Psoas muscle (tissue), 7 donors: ENCODE measurements at regions not wholly inside any gene's neighbourhood (a gene's known extent, or its start where the extent isn't known, plus 50 kb on each side); places are given as distances from the start of the nearest gene placed in this dataset.

Source experiments
- ATAC-seq, 4 donors: fragments of 200-7000 bp; cut with Tn5 transposase; one replicate each; pipeline ENCODE4 v1.9.1; 2020; ENCODE audit warnings: moderate library complexity in 3 of 4, mild to moderate bottlenecking in 2 of 4
- DNase-seq, 2 donors: peaks; one replicate each; pipeline ENCODE4 v3.0.0-alpha.2; 2020
- H3K27ac ChIP-seq: fragments of 200-600 bp; one replicate; pipeline ENCODE4 v1.8.0; 2022
- H3K27me3 ChIP-seq, 3 donors: fragments of 200-600 bp in 1 of 3; one replicate each; pipeline versions ENCODE4 v1.6.1 to v1.8.0; 2013 to 2022; ENCODE audit warnings: low read length in 2 of 3, mild to moderate bottlenecking in 2 of 3, moderate library complexity in 1 of 3; ENCODE audit not compliant: insufficient read depth in 3 of 3
- H3K36me3 ChIP-seq, 2 donors: fragments of 200-600 bp in 1 of 2; one replicate each; pipeline versions ENCODE4 v1.6.1 to v1.8.0; 2013 to 2022; ENCODE audit warnings: low read depth in 1 of 2, mild to moderate bottlenecking in 1 of 2, moderate library complexity in 1 of 2; ENCODE audit not compliant: insufficient read depth in 1 of 2
- H3K4me1 ChIP-seq: fragments of 200-600 bp; one replicate; pipeline ENCODE4 v1.8.0; 2022
- H3K4me3 ChIP-seq: fragments of 200-600 bp; one replicate; pipeline ENCODE4 v1.8.0; 2022; ENCODE audit warnings: mild to moderate bottlenecking
- H3K9me3 ChIP-seq: fragments of 200-600 bp; one replicate; pipeline ENCODE4 v1.8.0; 2022
- WGBS, 3 donors: extraction: QIAGEN DNeasy Blood & Tissue Kit; methylation state at CpG; one replicate each; pipeline versions ENCODE4 v1.1.6 to v1.1.7; 2013; 5-methylcytosine and 5-hydroxymethylcytosine counted together
- intact Hi-C, 2 donors: fragments of 100-400 bp; cut with DNase I; formaldehyde crosslinking; loops; one replicate each; pipeline versions ENCODE4 v1.11.0 to v1.14.2; 2022
- TF ChIP-seq, protein P1 (sequence below): fragments of 200-600 bp; IDR thresholded peaks from one replicate; pipeline ENCODE4 v1.8.0; 2022; ENCODE audit warnings: antibody characterized with exemption
- donor health status: healthy with polysubstance abuse.
- donor health status: DM: no; HTN: no; CAD: no; lungs with moderate emphysema.
- donor health status: Bipolar disorder and iron deficiency.
- donor health status: healthy.
- donor health status: DM: yes; HTN: yes; CAD: no.
- donor health status: DM: no; HTN: no; CAD: no.
- donor health status: DM: yes; HTN: yes; CAD: no.

DNA sequence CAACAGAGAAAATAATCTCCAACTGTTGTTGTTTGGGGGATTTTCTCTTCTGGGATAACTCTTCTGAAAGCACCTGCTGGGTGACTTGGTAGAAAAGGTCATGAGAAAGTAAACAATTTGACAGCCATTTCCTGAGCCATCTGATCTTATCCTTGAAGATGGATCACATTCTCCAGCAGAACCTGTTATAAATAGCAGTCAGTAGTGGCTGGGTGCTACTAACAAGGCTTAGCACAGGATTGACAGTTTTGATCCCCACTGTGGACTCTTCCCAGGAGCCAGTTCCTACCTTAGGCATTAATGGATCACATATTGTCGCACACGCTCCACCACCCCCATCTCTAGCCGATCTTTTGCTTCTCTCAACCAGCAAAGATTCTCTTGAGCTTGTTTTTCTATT is 220.2 kb downstream of the PLK2 start:
- Histone ChIP-seq H3K4me3 (no peak overlapping the region), H3K36me3 (no peaks in the 10 kb centered on the region), H3K4me1 (peaks cover 15% of the 10 kb centered on the region), H3K27ac (no peak overlapping the region), H3K27me3 (no peaks in the 10 kb centered on the region), H3K9me3 (no peaks in the 10 kb centered on the region)
- intact Hi-C loops = no loop called here
- TF ChIP-seq, protein P1, sequence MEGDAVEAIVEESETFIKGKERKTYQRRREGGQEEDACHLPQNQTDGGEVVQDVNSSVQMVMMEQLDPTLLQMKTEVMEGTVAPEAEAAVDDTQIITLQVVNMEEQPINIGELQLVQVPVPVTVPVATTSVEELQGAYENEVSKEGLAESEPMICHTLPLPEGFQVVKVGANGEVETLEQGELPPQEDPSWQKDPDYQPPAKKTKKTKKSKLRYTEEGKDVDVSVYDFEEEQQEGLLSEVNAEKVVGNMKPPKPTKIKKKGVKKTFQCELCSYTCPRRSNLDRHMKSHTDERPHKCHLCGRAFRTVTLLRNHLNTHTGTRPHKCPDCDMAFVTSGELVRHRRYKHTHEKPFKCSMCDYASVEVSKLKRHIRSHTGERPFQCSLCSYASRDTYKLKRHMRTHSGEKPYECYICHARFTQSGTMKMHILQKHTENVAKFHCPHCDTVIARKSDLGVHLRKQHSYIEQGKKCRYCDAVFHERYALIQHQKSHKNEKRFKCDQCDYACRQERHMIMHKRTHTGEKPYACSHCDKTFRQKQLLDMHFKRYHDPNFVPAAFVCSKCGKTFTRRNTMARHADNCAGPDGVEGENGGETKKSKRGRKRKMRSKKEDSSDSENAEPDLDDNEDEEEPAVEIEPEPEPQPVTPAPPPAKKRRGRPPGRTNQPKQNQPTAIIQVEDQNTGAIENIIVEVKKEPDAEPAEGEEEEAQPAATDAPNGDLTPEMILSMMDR = no peak
- DNase-seq (no peak), ATAC-seq (peak in 2 of 4 donors; percentile 47 to 61)
- 35 to 55% (median 39%) methylated on average over 3 of the region's 3 CpGs for WGBS, 3 donors

DNA sequence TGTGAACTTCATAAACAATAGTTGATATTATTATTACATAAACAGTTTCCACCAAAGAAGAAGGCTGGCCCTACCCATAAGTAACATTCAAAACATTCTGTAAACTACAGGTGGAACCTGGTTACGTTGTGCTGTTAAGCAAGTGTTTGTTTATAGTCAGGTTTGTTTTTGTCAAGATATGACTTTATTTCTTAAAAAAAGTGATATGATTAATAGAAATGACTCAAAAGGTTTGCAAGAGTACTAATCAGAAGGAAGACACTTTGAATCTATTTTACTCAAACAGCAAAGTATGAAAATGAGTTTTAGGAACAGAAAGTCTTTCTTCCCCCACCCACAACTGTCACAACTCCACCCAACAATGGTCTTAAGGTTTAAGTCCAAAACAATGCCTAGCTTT is 220.8 kb downstream of the PLK2 start:
- 89 to 97% (median 94%) methylated on average over 1 of the region's 1 CpG for WGBS, 3 donors

DNA sequence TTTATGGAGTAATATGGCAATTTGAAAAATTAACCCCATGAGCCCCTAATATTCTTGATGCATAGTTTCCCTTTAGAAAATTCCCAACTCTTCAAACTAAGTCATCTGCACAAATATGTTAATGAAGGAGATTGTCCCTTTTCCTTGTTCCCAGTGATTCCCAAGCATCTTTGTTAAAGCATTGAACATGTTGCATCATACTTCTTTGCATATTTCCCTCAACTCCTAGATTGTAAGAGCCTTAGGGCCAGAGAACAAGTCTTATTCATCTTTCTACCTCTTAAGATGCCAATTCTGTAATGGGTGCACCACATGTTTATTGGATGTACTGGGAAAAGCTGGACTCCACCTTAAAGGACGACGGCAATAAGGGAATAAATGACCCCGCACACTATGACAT is 223.4 kb downstream of the PLK2 start:
- intact Hi-C loops = no loop called here
- 96 to 97% (median 97%) methylated on average over 3 of the region's 3 CpGs for WGBS, 3 donors
- H3K4me3 ChIP-seq = no peak overlapping the region
- H3K36me3 ChIP-seq = no peaks in the 10 kb centered on the region
- no peaks in the 10 kb centered on the region for H3K9me3 ChIP-seq
- no peaks in the 10 kb centered on the region for H3K27me3 ChIP-seq
- no peak for ATAC-seq
- no peak for DNase-seq
- H3K4me1 ChIP-seq = peaks cover 15% of the 10 kb centered on the region
- TF ChIP-seq, protein P1 = no peak
- H3K27ac ChIP-seq = no peak overlapping the region

More for the DNA sequence above, 220.8 kb downstream of the PLK2 start:
- TF ChIP-seq, protein P1 = no peak
- Histone ChIP-seq H3K27me3 (no peaks in the 10 kb centered on the region), H3K9me3 (no peaks in the 10 kb centered on the region), H3K4me3 (no peak overlapping the region), H3K27ac (no peak overlapping the region), H3K4me1 (peaks cover 15% of the 10 kb centered on the region), H3K36me3 (no peaks in the 10 kb centered on the region)
- intact Hi-C loops = no loop called here
- DNase-seq = no peak
- ATAC-seq = no peak

DNA sequence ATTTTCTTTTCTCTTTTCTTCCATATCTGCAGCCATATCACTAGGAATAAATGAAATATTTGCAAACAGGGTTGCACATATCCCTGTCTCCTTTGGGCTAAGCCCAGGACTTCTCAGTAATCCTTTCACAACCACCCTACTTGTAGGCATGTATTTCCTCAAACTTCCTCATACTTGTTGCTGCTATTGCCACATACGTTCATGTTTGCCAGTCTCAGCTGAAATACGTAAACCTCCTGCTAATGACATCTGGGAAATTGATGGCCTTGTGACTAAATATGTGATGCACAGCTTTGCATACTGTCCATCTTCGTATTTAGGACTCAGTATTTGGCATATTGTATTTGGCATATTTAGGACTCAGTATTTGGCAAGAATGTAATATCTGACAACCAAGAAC is 224.6 kb downstream of the PLK2 start:
- Histone ChIP-seq H3K27ac (no peak overlapping the region), H3K27me3 (no peaks in the 10 kb centered on the region), H3K4me3 (no peak overlapping the region), H3K9me3 (no peaks in the 10 kb centered on the region), H3K36me3 (no peaks in the 10 kb centered on the region), H3K4me1 (peaks cover 11% of the 10 kb centered on the region)
- DNase-seq = no peak
- TF ChIP-seq, protein P1 = no peak
- 19 to 37% (median 26%) methylated on average over 3 of the region's 3 CpGs for WGBS, 3 donors
- peak in 3 of 4 donors; percentile 38 to 61 (median 46) for ATAC-seq
- intact Hi-C loops = no loop called here

DNA sequence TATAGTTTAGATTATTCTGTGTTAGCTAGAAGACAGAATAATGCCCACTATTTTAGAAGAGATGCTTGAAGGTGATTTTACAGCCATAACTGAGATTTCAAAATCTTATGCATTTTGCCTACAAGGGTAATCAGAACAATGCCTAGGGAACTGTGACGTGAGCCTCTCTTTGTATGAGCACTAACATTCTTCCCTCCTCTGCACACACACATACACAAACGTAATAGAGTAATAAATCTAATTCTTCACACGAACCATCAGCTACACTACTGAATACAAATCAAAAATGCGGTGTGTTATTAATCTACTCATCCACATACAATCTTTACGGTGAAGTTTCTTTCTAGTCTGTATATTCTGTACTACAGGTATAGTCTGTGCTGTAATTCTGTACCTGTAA is 227.8 kb downstream of the PLK2 start:
- 87 to 88% (median 87%) methylated on average over 5 of the region's 5 CpGs for WGBS, 3 donors
- intact Hi-C loops = loop anchor here in 1 of 2 donors (5.0 kb wide), 1 partner anchor 1330 kb away; no protein-coding TSS in a partner anchor
- DNase-seq (no peak), ATAC-seq (no peak)
- Histone ChIP-seq H3K36me3 (no peaks in the 10 kb centered on the region), H3K27me3 (no peaks in the 10 kb centered on the region), H3K27ac (no peak overlapping the region), H3K4me3 (no peak overlapping the region), H3K9me3 (no peaks in the 10 kb centered on the region), H3K4me1 (peaks cover 10% of the 10 kb centered on the region)
- TF ChIP-seq, protein P1 = no peak
